ENCODE measurements at regions not wholly inside any gene's neighbourhood (a gene's known extent, or its start where the extent isn't known, plus 50 kb on each side); places are given as distances from the start of the nearest gene placed in this dataset.

GRCh38 chr13:73341748-73342147 lies 282.9 kb downstream of the KLF5 start:
- no peaks in the 10 kb centered on the region for H3K27me3 ChIP-seq
- DNase-seq, result no peak
- TF ChIP-seq CTCF (IDR thresholded peaks at IDR 0.05), result no peak
- no peak for TF ChIP-seq POLR2A (IDR thresholded peaks at IDR 0.05)
- 79 to 89% (median 84%) methylated on average over 2 of the region's 2 CpGs for WGBS, 4 donors
- no peaks in the 10 kb centered on the region for H3K9me3 ChIP-seq (replicated peaks in 1 of 3)
- H3K4me1 ChIP-seq (replicated peaks in 1 of 2), result no peaks in the 10 kb centered on the region
- intact Hi-C loops (cut with DNase I), result no loop called here
- no peaks in the 10 kb centered on the region for H3K36me3 ChIP-seq (replicated peaks in 1 of 2)
- H3K27ac ChIP-seq, result no peak overlapping the region
- H3K4me3 ChIP-seq, result no peak overlapping the region

- intact Hi-C loops (cut with DNase I), result no loop called here
- Histone ChIP-seq H3K9me3 (replicated peaks in 1 of 3) (no peaks in the 10 kb centered on the region), H3K4me1 (replicated peaks in 1 of 2) (no peaks in the 10 kb centered on the region), H3K36me3 (replicated peaks in 1 of 2) (no peaks in the 10 kb centered on the region), H3K4me3 (no peak overlapping the region), H3K27ac (no peak overlapping the region), H3K27me3 (no peaks in the 10 kb centered on the region)
- TF ChIP-seq POLR2A (IDR thresholded peaks at IDR 0.05), result no peak
- no peak for TF ChIP-seq CTCF (IDR thresholded peaks at IDR 0.05)
- 78 to 85% (median 84%) methylated on average over 3 of the region's 3 CpGs for WGBS, 4 donors
- DNase-seq, result no peak
These were observed 281.3 kb downstream of the KLF5 start for GRCh38 chr13:73340069-73340468.

GRCh38 chr13:73339086-73339485 lies 280.3 kb downstream of the KLF5 start:
- TF ChIP-seq POLR2A (IDR thresholded peaks at IDR 0.05), result no peak
- no peak for TF ChIP-seq CTCF (IDR thresholded peaks at IDR 0.05)
- DNase-seq, result no peak
- intact Hi-C loops (cut with DNase I), result no loop called here
- 75 to 79% (median 79%) methylated on average over 2 of the region's 2 CpGs for WGBS, 4 donors
- Histone ChIP-seq H3K4me1 (replicated peaks in 1 of 2) (no peaks in the 10 kb centered on the region), H3K27ac (no peak overlapping the region), H3K27me3 (no peaks in the 10 kb centered on the region), H3K9me3 (replicated peaks in 1 of 3) (no peaks in the 10 kb centered on the region), H3K4me3 (no peak overlapping the region), H3K36me3 (replicated peaks in 1 of 2) (no peaks in the 10 kb centered on the region)

GRCh38 chr13:73338389-73338788 lies 279.6 kb downstream of the KLF5 start:
- H3K4me3 ChIP-seq, result no peak overlapping the region
- no peaks in the 10 kb centered on the region for H3K9me3 ChIP-seq (replicated peaks in 1 of 3)
- intact Hi-C loops (cut with DNase I), result no loop called here
- H3K4me1 ChIP-seq (replicated peaks in 1 of 2), result no peaks in the 10 kb centered on the region
- WGBS, 4 donors, result 47 to 59% (median 56%) methylated on average over 3 of the region's 3 CpGs
- H3K27ac ChIP-seq, result no peak overlapping the region
- no peak for DNase-seq
- no peaks in the 10 kb centered on the region for H3K36me3 ChIP-seq (replicated peaks in 1 of 2)
- no peak for TF ChIP-seq CTCF (IDR thresholded peaks at IDR 0.05)
- no peak for TF ChIP-seq POLR2A (IDR thresholded peaks at IDR 0.05)
- no peaks in the 10 kb centered on the region for H3K27me3 ChIP-seq
